ENCODE measurements at regions not wholly inside any gene's neighbourhood (a gene's known extent, or its start where the extent isn't known, plus 50 kb on each side); places are given as distances from the start of the nearest gene placed in this dataset.
"Not testable (repeated sequence)": the region's sequence is repeated elsewhere in the genome, so short reads cannot be mapped to it uniquely, and the experiment has no call there.

GRCh38 chr15:69920221-69920620 lies 177.5 kb downstream of the TLE3 start:
- intact Hi-C loops (cut with DNase I, micrococcal nuclease): no loop called here
- ATAC-seq: no peak
- DNase-seq: no peak

GRCh38 chr15:69921626-69922619 lies 175.8 kb downstream of the TLE3 start:
- intact Hi-C loops (cut with DNase I, micrococcal nuclease): no loop called here
- H3K9me3 ChIP-seq: peaks cover 14% of the 10 kb centered on the region
- H3K4me1 ChIP-seq (ENCODE audit: low read depth): no peaks in the 10 kb centered on the region
- TF ChIP-seq CTCF (IDR thresholded peaks at IDR 0.05): no peak
- H3K4me3 ChIP-seq: no peak overlapping the region
- H3K36me3 ChIP-seq (ENCODE audit: low read depth): no peaks in the 10 kb centered on the region
- DNase-seq (no peak), ATAC-seq (no peak)

More at GRCh38 chr15:69920221-69920620, 177.5 kb downstream of the TLE3 start:
- Histone ChIP-seq H3K36me3 (ENCODE audit: low read depth) (no peaks in the 10 kb centered on the region), H3K4me3 (no peak overlapping the region), H3K4me1 (ENCODE audit: low read depth) (no peaks in the 10 kb centered on the region), H3K9me3 (peaks cover 14% of the 10 kb centered on the region)
- TF ChIP-seq CTCF (IDR thresholded peaks at IDR 0.05): no peak

GRCh38 chr15:69924531-69924930 lies 173.2 kb downstream of the TLE3 start:
- no peak for ATAC-seq
- intact Hi-C loops (cut with DNase I, micrococcal nuclease): no loop called here
- H3K4me3 ChIP-seq: no peak overlapping the region

GRCh38 chr15:69926006-69926405 lies 171.7 kb downstream of the TLE3 start:
- DNase-seq (no peak), ATAC-seq (no peak)
- intact Hi-C loops (cut with DNase I, micrococcal nuclease): no loop called here
- Histone ChIP-seq H3K36me3 (ENCODE audit: low read depth) (no peaks in the 10 kb centered on the region), H3K4me3 (no peak overlapping the region), H3K9me3 (peaks cover 14% of the 10 kb centered on the region), H3K4me1 (ENCODE audit: low read depth) (no peaks in the 10 kb centered on the region)
- TF ChIP-seq CTCF (IDR thresholded peaks at IDR 0.05): no peak

More at GRCh38 chr15:69924531-69924930, 173.2 kb downstream of the TLE3 start:
- H3K4me1 ChIP-seq (ENCODE audit: low read depth): no peaks in the 10 kb centered on the region
- TF ChIP-seq CTCF (IDR thresholded peaks at IDR 0.05): no peak
- H3K36me3 ChIP-seq (ENCODE audit: low read depth): no peaks in the 10 kb centered on the region
- DNase-seq: no peak
- peaks cover 14% of the 10 kb centered on the region for H3K9me3 ChIP-seq

- Histone ChIP-seq H3K4me3 (no peak overlapping the region), H3K9me3 (peaks cover 14% of the 10 kb centered on the region), H3K4me1 (ENCODE audit: low read depth) (no peaks in the 10 kb centered on the region), H3K36me3 (ENCODE audit: low read depth) (no peaks in the 10 kb centered on the region)
- ATAC-seq (no peak), DNase-seq (no peak)
- intact Hi-C loops (cut with DNase I, micrococcal nuclease): no loop called here
- no peak for TF ChIP-seq CTCF (IDR thresholded peaks at IDR 0.05)
Observed at GRCh38 chr15:69926721-69927120, 171.0 kb downstream of the TLE3 start.

- peaks cover 13% of the 10 kb centered on the region for H3K9me3 ChIP-seq
- H3K36me3 ChIP-seq (ENCODE audit: low read depth); H3K4me3 ChIP-seq; intact Hi-C loops (cut with DNase I, micrococcal nuclease); ATAC-seq; H3K4me1 ChIP-seq (ENCODE audit: low read depth); DNase-seq: not testable (repeated sequence)
Observed at GRCh38 chr15:69928890-69929289, 168.8 kb downstream of the TLE3 start.

Data from mucosa of descending colon (tissue), 3 donors.